ENCODE measurements at regions not wholly inside any gene's neighbourhood (a gene's known extent, or its start where the extent isn't known, plus 50 kb on each side); places are given as distances from the start of the nearest gene placed in this dataset.

GRCh38 chr2:138106606-138107005 is 142.3 kb downstream of the HNMT start:
- DNase-seq = no peak

GRCh38 chr2:138107288-138107687 is 143.0 kb downstream of the HNMT start:
- no peak for DNase-seq

GRCh38 chr2:138110453-138111083 is 146.3 kb downstream of the HNMT start:
- no peak for DNase-seq

GRCh38 chr2:138112536-138112935 is 148.3 kb downstream of the HNMT start:
- DNase-seq = no peak

- DNase-seq = no peak
These were observed 149.7 kb downstream of the HNMT start for GRCh38 chr2:138113871-138114525.

GRCh38 chr2:138115666-138116065 is 151.4 kb downstream of the HNMT start:
- no peak for DNase-seq

GRCh38 chr2:138116456-138116855 is 152.2 kb downstream of the HNMT start:
- DNase-seq = no peak

- DNase-seq = no peak
These were observed 157.7 kb downstream of the HNMT start for GRCh38 chr2:138121666-138122661.

- DNase-seq = peak; percentile 2
These were observed 158.6 kb downstream of the HNMT start for GRCh38 chr2:138122891-138123290.

- no peak for DNase-seq
These were observed 159.5 kb downstream of the HNMT start for GRCh38 chr2:138123741-138124140.

- DNase-seq = no peak
These were observed 160.2 kb downstream of the HNMT start for GRCh38 chr2:138124521-138124920.

- DNase-seq = no peak
These were observed 161.3 kb downstream of the HNMT start for GRCh38 chr2:138125306-138126288.

- no peak for DNase-seq
These were observed 167.8 kb downstream of the HNMT start for GRCh38 chr2:138132108-138132507.

- DNase-seq = no peak
These were observed 173.7 kb downstream of the HNMT start for GRCh38 chr2:138137949-138138348.

- no peak for DNase-seq
These were observed 183.5 kb downstream of the HNMT start for GRCh38 chr2:138147796-138148195.

GRCh38 chr2:138155304-138155703 is 191.0 kb downstream of the HNMT start:
- no peak for DNase-seq

- no peak for DNase-seq
These were observed 193.1 kb downstream of the HNMT start for GRCh38 chr2:138157372-138157771.

GRCh38 chr2:138170485-138170884 is 206.2 kb downstream of the HNMT start:
- DNase-seq = no peak

- DNase-seq = no peak
These were observed 207.0 kb downstream of the HNMT start for GRCh38 chr2:138171244-138171643.

- DNase-seq = no peak
These were observed 210.8 kb downstream of the HNMT start for GRCh38 chr2:138175066-138175465.

- no peak for DNase-seq
These were observed 212.7 kb downstream of the HNMT start for GRCh38 chr2:138176862-138177439.

- no peak for DNase-seq
These were observed 213.4 kb downstream of the HNMT start for GRCh38 chr2:138177693-138178092.
